ENCODE measurements at regions not wholly inside any gene's neighbourhood (a gene's known extent, or its start where the extent isn't known, plus 50 kb on each side); places are given as distances from the start of the nearest gene placed in this dataset.

- intact Hi-C loops (cut with DNase I): no loop called here
- H3K4me3 ChIP-seq: no peak overlapping the region
- no peak for TF ChIP-seq POLR2A (IDR thresholded peaks at IDR 0.05)
- TF ChIP-seq CTCF (IDR thresholded peaks at IDR 0.05): no peak
- peak overlapping the region in 1 of 12 donors; percentile 44 for H3K27ac ChIP-seq
- DNase-seq: no peak
- no peaks in the 10 kb centered on the region for H3K27me3 ChIP-seq
- peaks cover 0 to 46% (median 14%) of the 10 kb centered on the region in 12 donors for H3K4me1 ChIP-seq
- H3K9me3 ChIP-seq: no peaks in the 10 kb centered on the region
- 59 to 71% (median 64%) methylated on average over 11 of the region's 11 CpGs for WGBS, 4 donors
- no peaks in the 10 kb centered on the region for H3K36me3 ChIP-seq
- ATAC-seq: peak in 2 of 4 donors; percentile 12 to 13
Observed at GRCh38 chr15:62440362-62441105, 275.4 kb upstream of the C2CD4B start.

DNA sequence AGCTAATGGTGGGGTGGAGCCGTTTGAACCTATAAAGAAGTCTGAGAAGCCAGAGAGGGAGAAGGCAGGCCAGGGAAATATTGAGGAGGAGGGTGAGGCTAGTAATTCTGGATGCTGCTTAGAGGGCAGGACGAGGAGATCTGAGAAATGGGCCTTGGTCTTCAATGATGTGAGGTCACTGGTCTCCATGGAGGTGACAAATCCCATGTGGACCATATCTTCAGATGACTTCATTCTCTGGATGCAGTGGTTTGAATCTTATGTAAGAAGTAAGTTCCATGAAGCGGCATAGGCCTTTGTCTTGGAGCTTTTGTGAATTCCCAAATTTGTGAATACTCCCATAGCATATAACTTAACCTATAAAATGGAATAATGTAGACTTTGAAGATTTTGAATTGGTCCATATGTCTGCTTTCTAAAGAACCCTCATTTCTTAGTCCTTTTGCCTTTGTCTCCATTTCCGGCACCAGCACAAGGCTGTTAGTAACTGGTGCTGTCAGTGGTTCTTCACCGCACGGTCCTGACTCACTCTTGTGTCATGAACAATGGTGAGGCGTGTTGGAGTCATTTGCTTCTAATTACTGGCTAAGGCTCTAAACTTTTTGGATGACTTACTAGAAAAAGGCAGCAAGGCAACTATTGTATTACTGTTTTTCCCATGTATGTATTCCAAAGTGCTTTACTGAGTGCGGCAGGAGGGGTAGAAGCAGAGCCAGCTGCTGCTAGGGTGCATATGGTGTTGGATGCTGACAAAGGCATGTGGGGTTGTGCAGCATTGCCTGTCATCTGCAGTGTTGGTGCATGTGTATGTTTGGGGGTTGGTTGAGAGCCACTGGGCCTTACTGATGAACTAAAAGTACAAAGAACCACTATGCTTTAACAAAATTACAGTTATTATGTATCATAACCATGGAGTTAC lies 279.3 kb upstream of the C2CD4B start:
- peak in 3 of 4 donors; percentile 44 to 77 (median 60) for ATAC-seq
- Histone ChIP-seq H3K27me3 (no peaks in the 10 kb centered on the region), H3K4me1 (peaks cover 0 to 44% (median 14%) of the 10 kb centered on the region in 12 donors), H3K9me3 (no peaks in the 10 kb centered on the region), H3K36me3 (no peaks in the 10 kb centered on the region), H3K4me3 (no peak overlapping the region), H3K27ac (peak overlapping the region in 1 of 12 donors; percentile 15)
- WGBS, 4 donors: 80 to 91% (median 87%) methylated on average over 8 of the region's 8 CpGs
- intact Hi-C loops (cut with DNase I): no loop called here
- peak in 1 of 5 donors; percentile 55 for DNase-seq
- no peak for TF ChIP-seq CTCF (IDR thresholded peaks at IDR 0.05)
- no peak for TF ChIP-seq POLR2A (IDR thresholded peaks at IDR 0.05)

DNA sequence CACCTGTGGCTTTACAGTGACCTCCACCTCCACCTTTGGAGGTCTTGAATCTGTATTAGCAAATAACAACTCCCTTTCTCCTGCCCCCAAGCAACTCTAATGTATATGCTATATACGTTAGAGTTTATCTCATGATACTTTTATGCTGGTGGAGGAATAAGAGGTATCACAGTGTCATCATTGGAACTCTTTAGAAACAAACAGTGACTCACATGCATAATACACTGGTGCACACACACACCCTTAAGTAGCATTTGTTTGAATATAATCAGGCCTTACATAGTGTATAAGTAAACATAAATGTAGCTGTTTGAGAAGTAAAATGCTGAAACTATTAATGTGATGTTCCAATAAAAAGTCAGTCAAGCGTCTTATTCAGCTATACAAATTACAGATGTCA lies 280.2 kb upstream of the C2CD4B start:
- intact Hi-C loops (cut with DNase I): no loop called here
- Histone ChIP-seq H3K27me3 (no peaks in the 10 kb centered on the region), H3K4me1 (peaks cover 0 to 39% (median 18%) of the 10 kb centered on the region in 12 donors)

More for the DNA sequence above, 280.2 kb upstream of the C2CD4B start:
- Histone ChIP-seq H3K4me3 (no peak overlapping the region), H3K9me3 (no peaks in the 10 kb centered on the region), H3K36me3 (no peaks in the 10 kb centered on the region), H3K27ac (no peak overlapping the region)
- 91 to 96% (median 93%) methylated on average over 2 of the region's 2 CpGs for WGBS, 4 donors
- ATAC-seq (no peak), DNase-seq (no peak)
- TF ChIP-seq CTCF (IDR thresholded peaks at IDR 0.05) (no peak), POLR2A (IDR thresholded peaks at IDR 0.05) (no peak)

Measured in heart left ventricle (tissue), 16 donors.